NCI-H345 treated with DMSO at 0.1 percent for 48 hours (cell line): ENCODE measurements at regions not wholly inside any gene's neighbourhood (a gene's known extent, or its start where the extent isn't known, plus 50 kb on each side); places are given as distances from the start of the nearest gene placed in this dataset.
"Not testable (repeated sequence)": the region's sequence is repeated elsewhere in the genome, so short reads cannot be mapped to it uniquely, and the experiment has no call there.

Experiments
- DNase-seq: peaks from one replicate; lab custom pipeline; 2025; ENCODE audit not compliant: unreplicated experiment; lab: John Stamatoyannopoulos, UW

DNA sequence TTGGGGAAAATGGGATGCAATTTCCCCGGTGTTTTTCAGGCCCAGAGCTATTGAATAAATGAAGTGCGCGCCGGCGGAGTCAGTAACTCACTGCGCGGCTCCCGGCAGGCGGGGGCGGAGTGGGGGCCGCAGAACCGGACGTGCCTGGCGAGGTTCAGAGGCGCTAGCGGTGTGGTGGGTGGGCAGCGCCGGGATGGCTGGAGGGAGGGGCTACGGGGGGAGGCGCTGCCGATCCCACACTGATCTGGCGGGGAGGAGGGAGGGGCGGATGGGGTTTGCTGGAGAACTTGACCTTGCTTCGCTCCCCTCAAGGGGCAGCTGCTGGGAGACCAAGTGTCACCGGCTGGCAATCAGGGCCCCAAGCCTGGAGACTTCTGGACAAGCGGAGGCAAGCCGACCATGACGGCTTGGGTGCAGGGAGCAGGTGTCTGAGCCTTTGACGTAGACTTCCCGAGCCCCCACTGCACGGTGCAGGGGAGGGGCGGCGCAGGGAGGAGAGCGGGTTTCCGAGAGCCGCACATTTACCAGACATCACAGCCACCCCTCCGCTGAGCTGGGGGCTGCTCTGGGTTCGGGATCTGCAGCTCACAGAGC lies 174.1 kb upstream of the RTL1 start:
- no peak for DNase-seq

DNA sequence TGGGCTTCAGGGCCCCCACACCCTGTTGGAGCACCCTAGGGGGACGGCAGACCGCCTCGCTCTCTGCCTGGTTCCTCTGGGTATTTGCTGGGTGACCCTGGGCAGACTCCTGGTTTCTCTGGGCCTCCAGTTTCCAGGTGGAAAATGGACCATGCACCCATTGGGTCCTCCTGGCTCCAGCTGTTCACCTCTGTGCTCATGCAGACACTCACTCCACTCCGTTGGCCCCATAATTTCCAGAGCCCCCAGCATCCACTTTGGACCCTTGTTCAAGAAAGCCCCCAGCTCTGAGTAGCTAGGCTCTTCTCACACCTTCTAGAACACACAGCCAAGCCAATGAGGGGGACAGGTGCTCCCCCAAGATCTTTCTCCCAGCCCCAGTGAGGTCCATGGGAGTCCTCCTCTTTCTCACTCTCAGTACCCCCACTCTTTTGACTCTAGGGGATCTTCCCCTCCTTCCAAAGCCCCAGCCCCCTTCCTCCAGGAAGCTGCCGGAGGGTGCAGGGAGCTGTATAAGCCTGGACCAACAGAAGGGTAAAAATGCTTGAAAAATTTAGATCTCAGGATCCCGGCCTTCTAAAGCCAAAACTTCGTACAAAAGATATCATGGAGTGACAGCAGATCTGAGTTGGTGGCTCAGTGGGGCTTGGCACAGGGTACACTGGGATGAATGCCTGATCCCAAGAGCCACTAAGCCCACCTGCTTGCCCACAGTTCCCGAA lies 174.8 kb upstream of the RTL1 start:
- no peak for DNase-seq

DNA sequence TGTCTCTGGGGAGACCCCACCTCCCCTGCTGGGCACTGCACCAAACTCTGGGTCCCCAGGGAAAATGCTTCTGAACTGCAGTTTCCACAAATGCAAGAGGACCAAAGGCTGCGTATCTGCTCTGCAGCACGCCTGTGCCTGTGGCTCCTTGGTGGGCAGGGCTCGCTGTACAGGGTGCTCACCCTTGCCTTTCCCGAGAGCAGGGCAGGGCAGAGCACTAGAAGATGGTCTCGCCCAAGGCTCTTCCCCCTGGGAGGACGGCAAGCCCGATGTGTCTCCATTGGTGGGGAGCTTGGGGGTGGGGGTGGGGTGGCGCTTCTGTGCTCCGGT lies 175.3 kb upstream of the RTL1 start:
- no peak for DNase-seq

DNA sequence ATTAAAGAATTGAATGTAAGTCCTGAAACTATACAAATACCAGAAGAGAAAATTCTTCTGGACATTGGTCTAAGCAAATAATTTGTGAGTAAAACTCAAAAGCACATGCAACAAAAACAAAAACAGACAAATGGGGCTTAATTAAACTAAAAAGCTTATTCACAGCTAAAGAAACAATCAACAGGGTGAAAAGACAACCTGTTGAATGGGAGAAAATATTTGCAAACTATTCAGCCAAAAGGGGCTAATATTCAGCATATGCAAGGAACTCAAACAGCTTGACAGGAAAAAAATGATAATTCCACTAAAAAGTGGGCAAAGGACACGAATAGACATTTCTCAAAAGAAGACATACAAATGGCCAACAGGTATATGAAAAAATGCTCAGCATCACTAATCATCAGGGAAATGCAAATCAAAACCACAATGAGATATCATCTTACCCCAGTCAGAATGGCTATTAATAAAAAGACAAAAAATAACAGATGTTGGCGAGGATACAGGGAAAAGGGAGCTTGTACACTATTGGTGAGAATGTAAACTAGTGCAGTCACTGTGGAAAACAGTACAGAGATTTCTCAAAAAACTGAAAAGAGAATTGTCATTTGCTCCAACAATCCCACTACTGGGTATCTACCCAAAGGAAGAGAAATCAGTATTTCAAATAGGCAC lies 177.5 kb upstream of the RTL1 start:
- DNase-seq: no peak

DNA sequence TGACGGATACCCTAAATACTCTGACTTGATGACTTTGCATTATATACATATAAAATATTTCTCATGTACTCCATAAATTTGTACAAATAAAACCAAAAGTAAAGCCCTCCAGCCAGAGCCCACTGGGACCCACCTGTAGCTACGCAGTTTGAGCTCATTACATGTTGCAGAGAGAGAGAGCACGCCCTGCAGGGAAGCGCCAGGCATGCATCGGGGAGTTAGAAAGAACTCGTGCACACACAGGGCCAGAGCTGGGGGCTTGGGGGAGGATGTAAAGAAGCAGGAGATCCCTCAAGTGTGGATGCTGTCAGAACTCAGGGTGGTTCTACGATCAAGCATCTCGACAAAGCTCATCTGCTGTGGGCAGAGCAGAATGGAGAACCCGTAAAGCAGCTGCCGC lies 178.5 kb upstream of the RTL1 start:
- DNase-seq: no peak

DNA sequence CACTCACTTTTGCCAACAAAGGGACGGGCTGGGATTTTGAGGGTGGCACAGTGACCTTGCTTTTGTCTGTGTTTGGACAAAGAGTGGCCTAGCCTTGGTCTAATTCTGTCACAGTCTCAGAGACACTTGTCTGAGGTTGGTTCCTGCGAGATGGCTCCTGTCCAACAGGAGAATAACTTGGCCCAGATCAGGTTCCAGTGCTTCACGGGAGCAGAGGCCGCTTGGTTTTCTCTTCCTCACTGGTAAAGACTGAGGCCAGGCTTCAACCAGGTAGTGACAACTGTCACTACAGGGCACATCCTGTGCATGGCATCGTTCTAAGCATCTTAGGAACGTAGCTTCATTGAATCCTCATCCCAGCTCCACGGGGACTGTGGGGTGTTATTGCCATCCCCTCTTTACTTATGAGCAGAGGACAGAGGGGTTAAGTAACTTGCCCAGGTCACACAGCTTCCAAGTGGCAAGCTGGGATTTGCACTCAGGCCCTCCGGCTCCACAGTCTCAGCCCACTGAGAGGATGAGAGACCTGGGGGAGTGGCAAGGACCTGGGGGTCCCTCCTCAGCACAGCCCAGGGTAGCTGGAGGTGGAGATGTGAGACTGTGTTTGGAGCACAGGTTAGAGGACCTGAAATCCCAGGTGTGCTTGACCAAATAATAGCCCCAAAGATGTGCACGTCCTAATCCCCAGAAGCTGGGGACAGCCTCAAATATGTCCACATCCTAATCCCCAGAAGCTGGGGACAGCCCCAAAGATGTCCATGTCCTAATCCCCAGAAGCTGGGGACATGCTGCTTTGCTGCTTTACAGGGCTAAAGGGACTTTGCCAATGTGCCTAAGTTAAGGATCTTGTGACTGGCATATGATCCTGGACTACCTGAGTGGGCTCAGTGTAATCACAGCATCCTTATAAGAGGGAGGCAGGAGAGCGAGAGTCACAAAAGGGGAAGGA lies 179.2 kb upstream of the RTL1 start:
- DNase-seq: no peak

DNA sequence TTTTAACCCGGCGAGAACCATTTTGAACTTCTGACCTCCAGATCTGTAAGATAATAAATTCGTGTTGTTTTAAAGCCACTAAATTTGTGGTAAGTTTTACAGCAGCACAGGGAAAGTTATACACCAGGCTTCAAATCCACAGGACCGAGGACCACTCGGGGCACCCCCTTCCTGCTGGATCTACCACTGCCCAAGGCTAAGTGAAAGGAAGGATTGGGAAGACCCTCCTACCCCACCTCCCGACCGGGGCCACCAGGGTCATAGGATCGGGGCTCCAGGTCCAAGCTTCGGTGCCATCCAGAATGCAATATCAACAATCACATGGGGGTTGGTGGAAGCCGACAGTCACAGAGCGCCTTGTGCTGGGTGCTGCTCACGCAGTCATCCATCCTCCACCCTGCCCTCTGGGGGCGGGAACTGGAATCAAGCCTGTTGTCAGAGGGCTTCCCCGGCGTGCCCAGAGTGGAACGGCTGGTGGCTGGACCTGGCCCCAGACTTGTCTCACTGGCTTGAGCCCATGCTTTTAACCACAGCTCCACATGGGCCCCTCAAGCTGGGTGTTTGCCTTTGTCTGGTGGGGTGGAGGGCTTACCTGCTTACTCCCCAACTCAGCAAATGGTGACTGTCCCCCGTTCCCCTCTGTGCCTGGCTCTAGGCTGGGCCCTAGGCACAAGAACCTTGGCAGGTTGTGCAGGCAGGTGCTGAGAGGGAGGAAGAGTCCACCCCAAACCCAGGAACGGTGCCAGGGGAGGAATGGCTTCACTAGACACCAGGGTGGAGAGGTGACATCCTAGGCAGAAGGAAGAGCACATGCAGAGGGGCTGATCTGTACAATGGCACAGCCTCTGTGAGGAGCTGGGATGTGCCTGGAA lies 180.3 kb upstream of the RTL1 start:
- DNase-seq: no peak

DNA sequence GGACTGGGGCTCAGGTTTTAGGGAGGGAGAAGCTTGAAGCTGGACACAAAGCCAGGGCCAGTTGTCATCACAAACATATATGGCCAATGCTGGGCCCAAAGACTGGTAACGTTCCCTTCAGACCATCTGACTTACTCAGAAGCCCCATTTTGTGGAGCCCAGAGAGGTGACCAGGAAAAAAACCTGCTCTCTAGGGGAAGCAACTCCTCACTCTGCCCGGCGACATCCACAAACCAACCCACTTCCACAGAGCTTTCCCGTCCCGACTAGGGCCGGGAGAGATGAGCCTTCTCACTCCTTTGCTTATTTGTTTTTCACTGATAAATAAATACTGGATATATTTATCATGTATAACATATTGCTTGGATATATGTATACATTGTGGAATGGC lies 180.9 kb upstream of the RTL1 start:
- DNase-seq: no peak

DNA sequence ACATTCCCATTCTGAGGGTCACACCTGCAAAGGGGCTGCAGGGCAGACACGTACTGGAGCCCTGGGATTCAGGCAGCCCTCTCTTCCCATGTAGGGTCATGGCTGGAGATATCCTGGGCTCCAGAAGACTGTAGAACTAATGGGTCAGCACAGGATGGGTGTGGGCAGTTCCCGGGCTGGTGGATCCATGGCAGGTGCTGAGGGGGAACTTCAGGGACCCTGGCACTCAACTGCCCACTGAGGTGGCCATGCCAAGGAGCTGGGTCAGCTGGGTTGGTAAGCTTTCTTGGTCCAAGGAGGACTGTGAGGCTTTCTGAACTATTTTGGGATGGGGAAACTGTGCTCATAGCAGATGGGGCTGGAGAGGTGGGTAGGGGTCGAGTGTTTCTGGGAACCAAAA lies 183.4 kb upstream of the RTL1 start:
- DNase-seq: no peak

DNA sequence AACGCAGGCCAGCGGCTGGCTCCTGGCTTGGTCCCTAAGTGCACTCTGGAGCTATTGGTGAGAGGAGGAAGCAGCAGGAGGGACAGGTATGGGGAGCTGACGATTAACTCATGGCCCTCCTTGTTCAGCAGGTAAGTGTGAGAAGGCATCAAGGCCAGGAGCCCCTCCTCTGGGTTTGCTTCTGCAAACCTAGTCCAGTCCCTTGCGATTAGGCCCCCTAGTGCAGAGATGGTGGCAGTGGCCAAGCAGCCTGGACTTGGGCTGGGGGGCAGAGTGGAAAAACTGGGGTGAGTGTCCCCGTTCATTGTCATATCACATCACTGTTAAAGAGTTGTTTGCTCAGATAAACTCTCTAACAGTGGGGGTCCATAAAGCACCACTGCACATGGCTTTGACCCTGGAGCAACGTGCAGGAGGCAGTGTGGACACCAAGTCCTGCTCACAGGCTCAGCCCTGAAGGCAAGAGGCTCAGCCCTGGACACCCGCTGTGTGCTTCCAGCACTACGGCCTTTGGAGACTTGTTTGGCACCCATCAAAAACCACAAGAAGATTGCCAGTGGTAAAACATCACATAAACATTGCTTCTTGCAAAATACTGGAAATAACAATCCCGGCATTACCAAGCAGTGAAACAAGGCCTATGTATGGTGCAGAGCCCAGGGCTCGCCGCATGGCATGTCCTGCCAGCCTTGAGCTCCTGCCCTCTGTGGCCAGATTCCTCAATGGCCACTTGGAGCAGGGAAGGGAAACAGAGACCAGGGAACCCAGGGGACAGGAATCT lies 184.3 kb upstream of the RTL1 start:
- no peak for DNase-seq

DNA sequence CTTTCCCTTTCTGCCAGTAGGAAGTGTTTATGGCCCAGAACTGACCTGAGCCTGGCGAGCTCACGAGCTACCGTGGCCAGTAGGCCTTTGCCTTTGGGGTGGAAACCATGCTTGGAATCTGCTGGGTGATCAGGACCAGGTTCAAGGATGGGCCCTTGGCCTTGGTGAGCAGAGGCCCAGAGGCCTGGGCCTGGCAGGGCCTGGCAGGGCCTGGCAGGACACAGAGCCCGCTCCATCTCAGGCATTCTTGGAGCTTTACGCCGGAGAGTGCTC lies 184.8 kb upstream of the RTL1 start:
- no peak for DNase-seq

DNA sequence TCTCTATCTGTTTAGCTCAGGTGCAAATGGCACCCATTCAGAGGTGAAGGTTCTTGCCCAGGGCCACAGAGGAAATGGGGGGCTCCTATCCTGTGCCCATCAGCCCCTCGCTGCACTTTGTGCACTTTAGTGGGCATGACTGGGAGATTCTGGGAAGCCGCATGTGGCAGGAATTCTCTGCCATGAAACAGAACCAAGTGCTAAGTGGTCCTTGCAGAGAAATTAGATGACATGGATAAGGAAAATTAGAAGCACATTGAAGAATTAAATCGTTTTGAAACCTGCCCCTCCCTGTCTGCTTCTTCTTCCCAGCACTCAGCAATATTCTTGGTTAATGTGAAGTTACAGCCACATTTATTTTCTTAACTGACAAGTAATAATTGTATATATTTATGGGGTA lies 185.2 kb upstream of the RTL1 start:
- DNase-seq: no peak

DNA sequence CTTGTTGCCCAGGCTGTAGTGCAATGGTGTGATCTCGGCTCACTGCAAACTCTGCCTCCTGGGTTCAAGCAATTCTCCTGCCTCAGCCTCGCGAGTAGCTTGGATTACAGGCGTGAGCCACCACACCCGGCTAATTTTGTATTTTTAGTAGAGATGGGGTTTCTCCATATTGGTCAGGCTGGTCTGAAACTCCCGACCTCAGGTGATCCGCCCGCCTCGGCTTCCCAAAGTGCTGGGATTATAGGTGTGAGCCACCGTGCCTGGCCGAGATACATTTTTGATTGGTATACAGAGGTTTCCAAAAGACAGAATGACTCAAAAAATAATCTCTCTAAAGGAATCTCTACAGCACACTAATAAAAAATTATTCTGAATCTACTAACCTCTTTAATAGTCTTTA lies 187.0 kb upstream of the RTL1 start:
- not testable (repeated sequence) for DNase-seq

DNA sequence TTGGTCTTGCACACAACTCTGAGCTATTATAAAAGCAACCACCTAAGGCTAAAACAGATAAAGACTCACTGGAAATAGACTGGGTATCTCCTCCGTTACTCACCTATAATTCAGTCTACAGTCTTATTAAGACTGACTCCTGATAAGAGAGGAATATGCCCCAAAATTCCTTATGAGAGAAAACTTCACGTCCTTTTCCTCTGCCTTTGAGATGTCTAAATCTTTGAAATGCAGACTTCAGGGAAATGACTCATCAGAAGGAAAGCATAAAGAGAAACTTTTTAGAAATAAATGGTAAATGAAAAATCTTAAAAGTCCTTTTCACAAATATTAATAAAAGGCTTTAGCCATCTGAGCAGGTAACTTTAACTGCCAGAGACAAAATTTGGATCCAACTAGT lies 187.5 kb upstream of the RTL1 start:
- DNase-seq: no peak

DNA sequence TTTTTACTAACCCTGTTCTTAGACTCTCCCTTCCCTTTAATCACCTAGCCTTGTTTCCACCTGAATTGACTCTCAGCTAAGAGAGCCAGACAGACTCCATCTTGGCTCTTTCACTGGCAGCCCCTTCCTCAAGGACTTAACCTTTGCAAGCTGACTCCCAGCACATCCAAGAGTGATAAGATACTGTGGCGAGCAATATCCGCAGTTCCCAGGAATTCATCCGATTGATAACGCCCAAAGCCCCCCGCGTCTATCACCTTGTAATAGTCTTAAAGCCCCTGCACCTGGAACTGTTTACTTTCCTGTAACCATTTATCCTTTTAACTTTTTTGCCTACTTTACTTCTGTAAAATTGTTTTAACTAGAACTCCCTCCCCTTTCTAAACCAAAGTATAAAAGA lies 191.4 kb upstream of the RTL1 start:
- DNase-seq: not testable (repeated sequence)

DNA sequence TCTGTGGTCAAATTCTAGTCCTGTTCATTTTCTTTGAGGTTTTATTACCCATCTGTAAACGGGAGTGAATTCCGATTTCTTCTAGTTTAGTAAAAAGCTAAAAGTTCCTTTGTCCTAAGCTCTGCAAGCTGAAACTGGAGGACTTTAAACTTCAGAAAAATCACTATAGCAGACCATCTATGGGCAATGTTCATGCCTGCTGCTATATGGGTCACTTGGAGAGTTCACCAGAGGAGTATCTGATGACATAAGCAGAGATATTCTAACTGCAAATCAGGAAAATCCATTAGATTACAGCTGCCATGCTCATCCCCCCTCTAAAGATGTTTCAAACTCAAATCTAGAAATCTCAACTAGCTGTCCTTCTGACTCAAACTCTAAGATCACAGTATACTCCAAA lies 193.0 kb upstream of the RTL1 start:
- DNase-seq: no peak

DNA sequence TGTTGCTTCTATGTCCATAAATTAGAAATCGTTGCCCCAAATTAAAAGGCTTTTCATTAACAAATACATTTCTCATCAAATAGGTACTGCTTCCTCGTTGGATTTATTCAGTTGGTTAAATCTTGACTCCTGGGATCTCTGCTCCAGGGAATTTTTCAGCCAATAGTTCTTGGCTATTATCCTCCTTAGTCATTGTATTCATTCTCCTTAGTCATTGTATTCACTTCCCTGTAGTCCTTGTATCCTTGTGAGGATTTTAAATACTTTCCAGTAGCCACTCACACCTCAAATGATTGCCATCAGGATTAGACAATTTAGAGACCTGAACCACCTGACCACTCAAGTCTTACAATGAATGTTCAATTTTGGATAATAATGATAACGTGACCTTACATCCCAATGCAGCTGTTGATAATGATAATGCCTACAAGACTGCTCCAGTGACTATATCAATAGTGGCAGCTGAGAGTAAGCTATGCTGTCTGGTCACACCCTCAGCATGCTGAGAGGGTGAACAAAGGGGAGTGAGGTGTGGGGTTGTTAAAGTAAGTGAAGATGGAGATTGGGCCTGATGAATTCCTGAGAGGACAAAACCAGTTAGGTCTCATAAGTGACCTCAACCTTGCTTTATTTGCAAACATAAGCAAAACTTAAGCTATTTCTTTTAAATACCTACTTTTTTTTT lies 193.7 kb upstream of the RTL1 start:
- DNase-seq: no peak

DNA sequence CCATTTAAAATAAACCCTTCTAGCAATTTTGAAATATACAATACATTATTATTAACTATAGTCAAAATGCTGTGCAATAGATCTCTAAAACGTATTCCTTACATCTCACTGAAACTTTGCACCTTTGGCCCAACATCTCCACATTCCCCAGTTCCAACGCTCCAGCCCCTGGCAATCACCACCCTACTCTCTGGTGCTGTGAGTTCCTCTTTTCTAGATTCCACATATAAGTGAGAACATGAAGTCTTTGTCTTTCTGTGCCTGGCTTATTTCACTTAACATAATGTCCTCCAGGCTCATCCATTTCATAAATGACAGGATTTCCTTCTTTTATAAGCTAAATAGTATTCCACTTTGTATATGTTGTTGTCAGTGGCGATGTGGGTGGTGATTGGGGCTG lies 194.7 kb upstream of the RTL1 start:
- no peak for DNase-seq

DNA sequence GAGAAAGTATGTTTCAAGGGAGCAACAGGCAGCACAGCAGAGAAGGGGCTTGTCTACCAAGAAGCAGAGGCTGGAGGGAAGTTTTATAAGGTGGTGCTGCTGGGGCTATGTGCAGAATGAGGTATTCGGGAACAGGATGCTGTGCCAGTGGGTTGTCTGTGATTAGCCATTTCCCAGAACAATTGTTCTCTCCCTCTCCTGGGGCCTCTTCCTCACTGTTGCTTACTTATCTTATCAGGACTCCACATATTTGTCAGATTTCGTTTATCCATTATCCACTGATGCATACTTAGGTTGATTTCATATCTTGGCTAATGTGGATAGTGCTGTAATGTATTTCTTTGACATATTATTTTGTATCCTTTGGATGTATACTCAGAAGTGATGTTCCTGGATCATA lies 195.1 kb upstream of the RTL1 start:
- no peak for DNase-seq
